ENCODE measurements at regions not wholly inside any gene's neighbourhood (a gene's known extent, or its start where the extent isn't known, plus 50 kb on each side); places are given as distances from the start of the nearest gene placed in this dataset.

DNA sequence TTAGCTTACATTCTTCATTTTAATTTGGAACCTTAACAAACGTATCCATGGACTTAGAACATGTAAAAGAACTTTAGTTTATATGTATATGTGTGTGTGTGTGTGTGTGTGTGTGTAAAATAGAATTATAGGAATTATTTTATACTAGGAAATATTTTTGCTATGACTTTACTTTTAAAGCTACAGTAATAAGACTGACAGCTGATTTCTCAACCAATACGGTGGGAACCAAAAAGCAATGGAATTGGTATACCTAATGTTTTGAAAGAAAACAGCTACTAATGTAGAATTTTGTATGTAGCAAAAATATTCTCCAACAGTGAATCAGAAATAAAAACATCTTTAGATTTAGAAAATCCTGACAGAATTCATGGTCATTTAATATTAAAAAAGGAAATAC is 146.5 kb upstream of the ARL4C start:
- no peak for DNase-seq (ENCODE audit: extremely low spot score)
- ChIA-PET CTCF (interaction anchor here (1.5 kb wide), 1 partner anchor 19 kb away, joined by 3 read pairs; no protein-coding TSS in a partner anchor), POLR2A (no interaction called here)
- TF ChIP-seq, protein P1, sequence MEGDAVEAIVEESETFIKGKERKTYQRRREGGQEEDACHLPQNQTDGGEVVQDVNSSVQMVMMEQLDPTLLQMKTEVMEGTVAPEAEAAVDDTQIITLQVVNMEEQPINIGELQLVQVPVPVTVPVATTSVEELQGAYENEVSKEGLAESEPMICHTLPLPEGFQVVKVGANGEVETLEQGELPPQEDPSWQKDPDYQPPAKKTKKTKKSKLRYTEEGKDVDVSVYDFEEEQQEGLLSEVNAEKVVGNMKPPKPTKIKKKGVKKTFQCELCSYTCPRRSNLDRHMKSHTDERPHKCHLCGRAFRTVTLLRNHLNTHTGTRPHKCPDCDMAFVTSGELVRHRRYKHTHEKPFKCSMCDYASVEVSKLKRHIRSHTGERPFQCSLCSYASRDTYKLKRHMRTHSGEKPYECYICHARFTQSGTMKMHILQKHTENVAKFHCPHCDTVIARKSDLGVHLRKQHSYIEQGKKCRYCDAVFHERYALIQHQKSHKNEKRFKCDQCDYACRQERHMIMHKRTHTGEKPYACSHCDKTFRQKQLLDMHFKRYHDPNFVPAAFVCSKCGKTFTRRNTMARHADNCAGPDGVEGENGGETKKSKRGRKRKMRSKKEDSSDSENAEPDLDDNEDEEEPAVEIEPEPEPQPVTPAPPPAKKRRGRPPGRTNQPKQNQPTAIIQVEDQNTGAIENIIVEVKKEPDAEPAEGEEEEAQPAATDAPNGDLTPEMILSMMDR (IDR thresholded peaks at IDR 0.05; ENCODE audit: control extremely low read depth, extremely low read depth, low read depth, missing control alignments), result no peak

DNA sequence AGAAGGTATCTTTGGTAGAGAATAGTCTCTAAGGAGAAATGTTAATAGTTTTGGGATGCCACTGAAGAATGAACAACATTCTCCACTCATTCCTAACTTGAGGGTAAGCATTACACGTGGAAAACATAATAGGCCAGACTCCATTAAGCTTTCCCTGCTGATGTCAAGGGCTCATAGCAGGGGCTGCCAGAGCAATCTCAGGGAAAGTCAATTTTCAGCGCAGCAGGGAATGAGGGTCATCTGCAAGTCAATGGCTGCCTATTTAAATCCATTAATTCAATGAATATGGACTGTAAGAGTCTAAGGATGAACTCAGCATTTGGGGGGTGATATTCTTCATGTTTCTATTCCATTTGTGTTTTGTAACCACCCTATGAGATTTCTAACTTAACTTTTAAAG is 144.2 kb upstream of the ARL4C start:
- ChIA-PET POLR2A (no interaction called here), CTCF (no interaction called here)
- TF ChIP-seq, protein P1 (IDR thresholded peaks at IDR 0.05; ENCODE audit: control extremely low read depth, extremely low read depth, low read depth, missing control alignments), result no peak
- no peak for DNase-seq (ENCODE audit: extremely low spot score)

DNA sequence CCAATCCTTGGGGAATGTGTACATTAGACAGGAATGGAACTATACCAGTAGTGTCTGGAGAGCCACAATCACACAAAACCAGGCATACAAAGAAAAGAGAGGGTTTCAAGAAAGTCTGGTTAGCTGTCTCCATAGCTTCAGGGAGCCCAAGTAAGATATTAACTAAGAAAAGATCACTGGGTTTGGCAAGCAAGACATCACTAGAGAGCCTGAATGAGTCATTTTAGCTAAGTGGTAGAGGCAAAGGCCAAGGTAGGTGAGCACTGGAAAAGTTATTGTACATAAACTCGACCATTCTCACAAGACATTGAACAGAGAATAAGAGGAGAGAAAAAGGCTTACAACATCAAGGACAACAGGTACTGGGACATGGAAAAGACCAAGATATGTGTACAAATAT is 143.8 kb upstream of the ARL4C start:
- POLR2A ChIA-PET, result no interaction called here
- CTCF ChIA-PET, result no interaction called here
- TF ChIP-seq, protein P1 (IDR thresholded peaks at IDR 0.05; ENCODE audit: control extremely low read depth, extremely low read depth, low read depth, missing control alignments), result no peak
- no peak for DNase-seq (ENCODE audit: extremely low spot score)

DNA sequence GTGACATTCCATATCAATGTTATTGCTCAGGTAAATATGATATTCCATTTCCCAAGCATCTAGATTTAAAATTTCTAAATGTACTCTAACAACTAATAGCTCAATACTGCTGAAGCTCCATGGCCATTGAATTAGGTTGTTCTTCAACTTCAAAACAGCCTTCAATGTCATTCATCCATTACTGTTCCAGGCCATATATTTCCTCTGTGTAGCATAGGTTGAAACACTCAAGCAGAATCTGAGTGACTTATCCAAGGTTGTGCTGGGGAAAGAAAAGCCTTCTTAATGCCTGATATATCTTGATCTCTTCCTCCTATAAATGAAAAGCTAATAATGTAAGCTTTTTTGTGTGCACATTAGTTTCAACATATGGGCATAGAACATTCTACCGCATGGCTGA is 142.1 kb upstream of the ARL4C start:
- POLR2A ChIA-PET, result no interaction called here
- TF ChIP-seq, protein P1 (IDR thresholded peaks at IDR 0.05; ENCODE audit: control extremely low read depth, extremely low read depth, low read depth, missing control alignments), result no peak
- DNase-seq (ENCODE audit: extremely low spot score), result no peak
- CTCF ChIA-PET, result no interaction called here

DNA sequence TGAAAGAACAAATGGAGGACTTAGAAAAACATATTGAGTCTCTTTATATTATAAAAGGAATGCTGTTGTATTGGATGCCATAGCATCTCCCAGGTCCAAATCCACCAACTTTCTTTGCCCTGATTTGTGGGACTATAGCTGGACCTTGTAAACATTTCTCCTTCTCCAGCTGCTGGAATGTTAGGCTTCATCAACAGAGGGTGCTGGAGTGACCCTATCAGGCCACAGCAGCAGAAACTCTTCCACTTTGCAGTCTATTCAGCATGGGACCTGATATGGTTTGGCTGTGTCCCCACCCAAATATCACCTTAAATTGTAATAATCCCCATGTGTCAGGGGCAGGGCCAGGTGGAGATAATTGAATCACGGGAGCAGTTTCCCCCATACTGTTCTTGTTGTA is 138.4 kb upstream of the ARL4C start:
- ChIA-PET CTCF (no interaction called here), POLR2A (no interaction called here)
- no peak for DNase-seq (ENCODE audit: extremely low spot score)
- TF ChIP-seq, protein P1 (IDR thresholded peaks at IDR 0.05; ENCODE audit: control extremely low read depth, extremely low read depth, low read depth, missing control alignments), result no peak

DNA sequence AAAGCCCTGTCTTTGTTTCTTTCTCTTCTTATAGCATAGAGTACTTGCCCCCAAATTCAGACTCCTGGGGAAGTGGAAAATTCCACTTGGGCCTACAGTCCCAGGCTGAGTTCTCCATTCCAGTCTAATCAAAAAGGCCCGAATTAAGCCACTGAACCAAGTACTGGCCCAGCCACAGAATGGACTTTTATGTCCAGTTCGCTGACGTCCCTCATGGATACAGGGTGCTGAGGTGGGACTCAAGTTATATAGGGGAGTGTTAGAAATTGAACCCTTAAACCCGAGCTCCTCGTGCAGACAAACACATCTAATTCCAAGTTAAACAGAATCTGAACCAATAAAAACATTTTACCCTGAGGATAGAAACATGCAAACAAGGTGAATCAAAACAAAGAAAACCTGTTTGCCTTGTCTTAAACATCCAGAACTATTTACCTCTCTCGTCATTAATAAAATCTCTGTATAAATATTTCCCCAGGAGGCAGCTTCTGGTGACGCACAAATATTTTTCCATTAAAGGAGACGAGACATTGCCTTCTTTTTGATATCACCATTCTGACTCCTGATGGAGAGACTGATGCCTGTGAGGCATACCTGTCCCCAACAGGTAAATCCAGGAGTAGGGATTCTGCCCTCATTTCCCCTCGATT is 136.8 kb upstream of the ARL4C start:
- TF ChIP-seq, protein P1 (IDR thresholded peaks at IDR 0.05; ENCODE audit: control extremely low read depth, extremely low read depth, low read depth, missing control alignments), result no peak
- ChIA-PET CTCF (no interaction called here), POLR2A (no interaction called here)
- no peak for DNase-seq (ENCODE audit: extremely low spot score)

Measured in GM10248 (cell line).